ENCODE measurements at regions not wholly inside any gene's neighbourhood (a gene's known extent, or its start where the extent isn't known, plus 50 kb on each side); places are given as distances from the start of the nearest gene placed in this dataset.

DNA sequence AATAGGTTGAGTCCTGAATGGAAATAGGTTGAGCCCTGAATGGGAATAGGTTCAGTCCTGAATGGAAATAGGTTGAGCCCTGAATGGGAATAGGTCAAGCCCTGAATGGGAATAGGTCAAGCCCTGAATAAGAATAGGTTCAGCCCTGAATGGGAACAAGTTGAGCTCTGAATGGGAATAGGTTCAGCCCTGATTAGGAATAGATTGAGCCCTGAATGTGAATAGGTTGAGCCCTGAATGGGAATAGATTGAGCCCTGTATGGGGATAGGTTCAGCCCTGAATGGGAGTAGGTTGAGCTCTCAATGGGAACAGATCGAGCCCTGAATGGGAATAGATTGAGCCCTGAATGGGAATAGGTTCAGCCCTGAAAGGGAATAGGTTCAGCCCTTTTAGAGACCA, 590.8 kb upstream of the ADAMTS16 start:
- H3K4me3 ChIP-seq (replicated peaks; ENCODE audit: insufficient read depth, low read length), result no peak overlapping the region
- no peak overlapping the region for H3K27ac ChIP-seq (replicated peaks)
- no peaks in the 10 kb centered on the region for H3K27me3 ChIP-seq (ENCODE audit: insufficient read depth, poor library complexity, severe bottlenecking)

DNA sequence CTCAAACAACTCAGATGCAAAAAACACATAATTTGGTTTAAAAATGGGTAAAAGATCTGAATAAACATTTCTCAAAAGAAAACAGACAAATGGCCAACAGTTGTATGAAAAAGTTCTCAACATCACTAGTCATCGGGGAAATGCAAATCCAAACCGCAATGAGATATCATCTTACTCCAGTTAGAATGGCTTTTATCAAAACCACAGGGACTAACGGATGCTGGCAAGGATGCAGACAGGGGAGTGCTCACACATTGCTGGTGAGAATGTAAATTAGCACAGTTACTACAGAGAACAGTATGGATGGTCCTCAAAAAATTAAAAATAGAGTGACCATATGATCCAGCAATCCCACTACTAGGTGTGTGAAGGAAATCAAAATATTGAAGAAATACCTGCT, 589.1 kb upstream of the ADAMTS16 start:
- TF ChIP-seq GABPA (IDR thresholded peaks at IDR 0.05; ENCODE audit: low read depth) (no peak), POLR2AphosphoS5 (IDR thresholded peaks at IDR 0.05; ENCODE audit: low read depth) (no peak), SPI1 (IDR thresholded peaks at IDR 0.05; ENCODE audit: borderline replicate concordance, low read depth) (no peak)
- TF ChIP-seq, protein P1, sequence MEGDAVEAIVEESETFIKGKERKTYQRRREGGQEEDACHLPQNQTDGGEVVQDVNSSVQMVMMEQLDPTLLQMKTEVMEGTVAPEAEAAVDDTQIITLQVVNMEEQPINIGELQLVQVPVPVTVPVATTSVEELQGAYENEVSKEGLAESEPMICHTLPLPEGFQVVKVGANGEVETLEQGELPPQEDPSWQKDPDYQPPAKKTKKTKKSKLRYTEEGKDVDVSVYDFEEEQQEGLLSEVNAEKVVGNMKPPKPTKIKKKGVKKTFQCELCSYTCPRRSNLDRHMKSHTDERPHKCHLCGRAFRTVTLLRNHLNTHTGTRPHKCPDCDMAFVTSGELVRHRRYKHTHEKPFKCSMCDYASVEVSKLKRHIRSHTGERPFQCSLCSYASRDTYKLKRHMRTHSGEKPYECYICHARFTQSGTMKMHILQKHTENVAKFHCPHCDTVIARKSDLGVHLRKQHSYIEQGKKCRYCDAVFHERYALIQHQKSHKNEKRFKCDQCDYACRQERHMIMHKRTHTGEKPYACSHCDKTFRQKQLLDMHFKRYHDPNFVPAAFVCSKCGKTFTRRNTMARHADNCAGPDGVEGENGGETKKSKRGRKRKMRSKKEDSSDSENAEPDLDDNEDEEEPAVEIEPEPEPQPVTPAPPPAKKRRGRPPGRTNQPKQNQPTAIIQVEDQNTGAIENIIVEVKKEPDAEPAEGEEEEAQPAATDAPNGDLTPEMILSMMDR (IDR thresholded peaks at IDR 0.05; ENCODE audit: insufficient read depth, low read length), result no peak
- TF ChIP-seq, protein P2, sequence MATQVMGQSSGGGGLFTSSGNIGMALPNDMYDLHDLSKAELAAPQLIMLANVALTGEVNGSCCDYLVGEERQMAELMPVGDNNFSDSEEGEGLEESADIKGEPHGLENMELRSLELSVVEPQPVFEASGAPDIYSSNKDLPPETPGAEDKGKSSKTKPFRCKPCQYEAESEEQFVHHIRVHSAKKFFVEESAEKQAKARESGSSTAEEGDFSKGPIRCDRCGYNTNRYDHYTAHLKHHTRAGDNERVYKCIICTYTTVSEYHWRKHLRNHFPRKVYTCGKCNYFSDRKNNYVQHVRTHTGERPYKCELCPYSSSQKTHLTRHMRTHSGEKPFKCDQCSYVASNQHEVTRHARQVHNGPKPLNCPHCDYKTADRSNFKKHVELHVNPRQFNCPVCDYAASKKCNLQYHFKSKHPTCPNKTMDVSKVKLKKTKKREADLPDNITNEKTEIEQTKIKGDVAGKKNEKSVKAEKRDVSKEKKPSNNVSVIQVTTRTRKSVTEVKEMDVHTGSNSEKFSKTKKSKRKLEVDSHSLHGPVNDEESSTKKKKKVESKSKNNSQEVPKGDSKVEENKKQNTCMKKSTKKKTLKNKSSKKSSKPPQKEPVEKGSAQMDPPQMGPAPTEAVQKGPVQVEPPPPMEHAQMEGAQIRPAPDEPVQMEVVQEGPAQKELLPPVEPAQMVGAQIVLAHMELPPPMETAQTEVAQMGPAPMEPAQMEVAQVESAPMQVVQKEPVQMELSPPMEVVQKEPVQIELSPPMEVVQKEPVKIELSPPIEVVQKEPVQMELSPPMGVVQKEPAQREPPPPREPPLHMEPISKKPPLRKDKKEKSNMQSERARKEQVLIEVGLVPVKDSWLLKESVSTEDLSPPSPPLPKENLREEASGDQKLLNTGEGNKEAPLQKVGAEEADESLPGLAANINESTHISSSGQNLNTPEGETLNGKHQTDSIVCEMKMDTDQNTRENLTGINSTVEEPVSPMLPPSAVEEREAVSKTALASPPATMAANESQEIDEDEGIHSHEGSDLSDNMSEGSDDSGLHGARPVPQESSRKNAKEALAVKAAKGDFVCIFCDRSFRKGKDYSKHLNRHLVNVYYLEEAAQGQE (IDR thresholded peaks at IDR 0.05; ENCODE audit: insufficient replicate concordance, low read depth), result no peak
- Histone ChIP-seq H3K4me3 (replicated peaks; ENCODE audit: insufficient read depth, low read length) (no peak overlapping the region), H3K27me3 (ENCODE audit: insufficient read depth, poor library complexity, severe bottlenecking) (no peaks in the 10 kb centered on the region), H3K27ac (replicated peaks) (no peak overlapping the region)
- DNase-seq (ENCODE audit: low read depth in 1 of 2, low spot score in 1 of 2), result no peak

More for the DNA sequence above, 590.8 kb upstream of the ADAMTS16 start:
- no peak for DNase-seq (ENCODE audit: low read depth in 1 of 2, low spot score in 1 of 2)
- TF ChIP-seq GABPA (IDR thresholded peaks at IDR 0.05; ENCODE audit: low read depth) (no peak), SPI1 (IDR thresholded peaks at IDR 0.05; ENCODE audit: borderline replicate concordance, low read depth) (no peak), POLR2AphosphoS5 (IDR thresholded peaks at IDR 0.05; ENCODE audit: low read depth) (no peak)
- TF ChIP-seq, protein P2 (IDR thresholded peaks at IDR 0.05; ENCODE audit: insufficient replicate concordance, low read depth), result no peak
- TF ChIP-seq, protein P1 (IDR thresholded peaks at IDR 0.05; ENCODE audit: insufficient read depth, low read length), result no peak

DNA sequence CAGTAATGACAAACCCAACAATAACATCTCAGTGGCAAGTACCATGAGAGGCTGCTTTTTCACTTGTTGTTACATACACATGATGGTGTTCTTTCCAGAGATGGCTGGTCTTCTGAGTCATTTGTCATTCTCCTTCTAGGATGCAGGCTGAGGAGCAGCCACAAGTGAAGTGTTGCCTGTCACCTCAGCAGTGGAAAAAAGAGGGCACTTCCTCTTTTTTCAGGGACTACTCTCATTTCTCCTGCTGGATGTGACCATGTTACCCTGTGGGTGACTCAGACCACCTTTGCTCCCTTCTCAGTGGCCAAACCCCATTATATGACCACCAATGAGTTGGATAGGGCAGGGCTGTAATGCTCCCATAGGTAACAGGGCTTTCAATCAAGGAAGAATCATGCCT, 587.0 kb upstream of the ADAMTS16 start:
- Histone ChIP-seq H3K27ac (replicated peaks) (no peak overlapping the region), H3K27me3 (ENCODE audit: insufficient read depth, poor library complexity, severe bottlenecking) (no peaks in the 10 kb centered on the region), H3K4me3 (replicated peaks; ENCODE audit: insufficient read depth, low read length) (no peak overlapping the region)
- DNase-seq (ENCODE audit: low read depth in 1 of 2, low spot score in 1 of 2), result no peak
- TF ChIP-seq GABPA (IDR thresholded peaks at IDR 0.05; ENCODE audit: low read depth), result no peak
- TF ChIP-seq SPI1 (IDR thresholded peaks at IDR 0.05; ENCODE audit: borderline replicate concordance, low read depth), result peak; percentile 76

DNA sequence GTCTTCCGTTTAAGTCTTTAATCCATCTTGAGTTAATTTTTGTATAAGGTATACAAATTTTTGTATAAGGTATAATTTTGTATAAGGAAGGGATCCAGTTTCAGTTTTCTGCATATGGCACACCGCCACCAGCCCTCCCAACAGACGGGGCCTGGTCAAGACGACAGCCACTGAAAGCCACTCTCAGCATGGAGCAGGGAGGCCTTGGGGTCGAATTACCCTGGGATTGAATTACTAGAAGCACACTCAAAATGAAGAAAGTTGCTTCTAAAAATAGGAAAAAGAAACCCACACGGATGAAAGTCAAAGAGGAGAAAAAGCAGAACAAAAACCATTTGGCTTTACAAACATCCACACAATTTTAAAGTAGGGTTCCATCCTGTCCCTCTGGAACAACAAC, 586.2 kb upstream of the ADAMTS16 start:
- no peak for DNase-seq (ENCODE audit: low read depth in 1 of 2, low spot score in 1 of 2)
- Histone ChIP-seq H3K4me3 (replicated peaks; ENCODE audit: insufficient read depth, low read length) (no peak overlapping the region), H3K27ac (replicated peaks) (no peak overlapping the region), H3K27me3 (ENCODE audit: insufficient read depth, poor library complexity, severe bottlenecking) (no peaks in the 10 kb centered on the region)
- TF ChIP-seq, protein P2 (IDR thresholded peaks at IDR 0.05; ENCODE audit: insufficient replicate concordance, low read depth), result no peak
